Lower leg skin (tissue), 4 donors: ENCODE measurements at regions not wholly inside any gene's neighbourhood (a gene's known extent, or its start where the extent isn't known, plus 50 kb on each side); places are given as distances from the start of the nearest gene placed in this dataset.
A peak's percentile ranks its signal among the peaks of the same experiment; 100 is the strongest.

Source experiments
- DNase-seq, 2 donors: peaks; one replicate each; pipeline ENCODE4 v3.0.0-alpha.2; 2019; ENCODE audit warnings: low spot score in 2 of 2
- H3K4me3 ChIP-seq: fragments of 200-600 bp; sonication (generic); 2 replicates; pipeline ENCODE4 v1.5.1; 2017; ENCODE audit warnings: mild to moderate bottlenecking, low read depth; ENCODE audit not compliant: poor library complexity, severe bottlenecking
- CTCF ChIP-seq, 3 donors: fragments of 450-650 bp; IDR thresholded peaks; one replicate each; pipeline ENCODE4 v1.5.1; 2016; ENCODE audit warnings: antibody characterized with exemption in 3 of 3, mild to moderate bottlenecking in 3 of 3, moderate library complexity in 2 of 3
- POLR2A ChIP-seq, 2 donors: fragments of 450-650 bp; IDR thresholded peaks; one replicate each; pipeline ENCODE4 v1.6.1; 2016 to 2017; ENCODE audit warnings: antibody characterized with exemption in 2 of 2, mild to moderate bottlenecking in 1 of 2, moderate library complexity in 1 of 2
- WGBS, 2 donors: methylation state at CpG; one replicate each; pipeline ENCODE4 v1.1.5; 2018; 5-methylcytosine and 5-hydroxymethylcytosine counted together
- intact Hi-C: fragments of 100-400 bp; cut with DNase I; formaldehyde crosslinking; loops from one replicate; pipeline ENCODE4 v1.15.0; 2023; ENCODE audit warnings: low total_unique reads

GRCh38 chr17:77688369-77688768 lies 270.1 kb upstream of the TNRC6C start:
- intact Hi-C loops = no loop called here
- DNase-seq = peak in 1 of 2 donors; percentile 13
- 36 to 37% methylated on average over 4 of the region's 4 CpGs for WGBS, 2 donors

DNA sequence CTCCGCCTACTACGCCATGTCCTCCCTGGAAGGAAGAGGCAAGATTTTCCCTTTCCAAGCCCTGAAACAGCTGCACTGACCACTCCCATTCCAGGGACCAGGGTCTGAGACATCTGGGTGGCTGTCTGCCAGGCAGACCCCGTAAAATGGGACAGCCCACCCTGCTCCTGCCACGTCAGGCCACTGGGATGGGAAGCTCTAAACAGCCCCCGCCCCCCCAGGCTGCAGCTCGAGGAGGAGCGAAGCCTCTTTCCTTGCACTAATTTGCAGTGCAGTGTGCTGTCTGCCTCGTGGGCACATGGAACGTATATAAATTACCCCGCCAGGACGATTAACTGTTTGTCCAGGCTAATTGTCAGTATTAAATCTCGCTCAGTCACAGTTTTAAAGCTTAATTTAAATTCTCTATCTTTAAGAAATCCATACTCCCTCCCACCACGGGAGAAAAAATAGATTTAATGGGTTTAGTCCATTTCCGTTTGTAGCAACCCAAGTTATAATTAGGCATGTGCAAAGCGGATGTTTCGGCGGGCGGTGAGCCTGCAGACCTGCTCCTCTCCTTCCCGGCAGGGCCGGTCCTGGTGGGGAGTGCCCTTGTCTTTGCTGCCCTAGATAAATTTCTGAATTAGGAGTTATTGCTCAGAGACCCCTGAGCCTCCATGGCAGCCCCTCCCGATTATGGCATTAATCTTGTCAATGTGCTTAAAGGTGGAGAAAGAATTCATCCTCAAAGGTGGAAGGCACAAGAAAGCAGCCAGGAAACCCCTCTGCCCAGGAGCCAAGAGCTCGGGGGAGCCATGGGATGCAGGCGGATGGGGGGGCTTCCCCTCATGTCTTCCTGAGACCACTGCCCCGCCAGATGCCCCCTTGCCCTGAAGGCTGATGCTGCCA lies 268.0 kb upstream of the TNRC6C start:
- intact Hi-C loops = no loop called here
- peak in 1 of 2 donors; percentile 84 for DNase-seq
- no peak overlapping the region for H3K4me3 ChIP-seq
- no peak for TF ChIP-seq CTCF (IDR thresholded peaks at IDR 0.05)
- no peak for TF ChIP-seq POLR2A (IDR thresholded peaks at IDR 0.05)
- WGBS, 2 donors = 11 to 21% methylated on average over 23 to 24 of the region's 24 CpGs

More at GRCh38 chr17:77688369-77688768, 270.1 kb upstream of the TNRC6C start:
- TF ChIP-seq POLR2A (IDR thresholded peaks at IDR 0.05) (no peak), CTCF (IDR thresholded peaks at IDR 0.05) (no peak)
- H3K4me3 ChIP-seq = no peak overlapping the region

- intact Hi-C loops = no loop called here
- DNase-seq = peak in 1 of 2 donors; percentile 74
- H3K4me3 ChIP-seq = no peak overlapping the region
- no peak for TF ChIP-seq POLR2A (IDR thresholded peaks at IDR 0.05)
- WGBS, 2 donors = 90 to 91% methylated on average over 21 of the region's 21 CpGs
Observed at GRCh38 chr17:77691216-77692085, 267.1 kb upstream of the TNRC6C start.

DNA sequence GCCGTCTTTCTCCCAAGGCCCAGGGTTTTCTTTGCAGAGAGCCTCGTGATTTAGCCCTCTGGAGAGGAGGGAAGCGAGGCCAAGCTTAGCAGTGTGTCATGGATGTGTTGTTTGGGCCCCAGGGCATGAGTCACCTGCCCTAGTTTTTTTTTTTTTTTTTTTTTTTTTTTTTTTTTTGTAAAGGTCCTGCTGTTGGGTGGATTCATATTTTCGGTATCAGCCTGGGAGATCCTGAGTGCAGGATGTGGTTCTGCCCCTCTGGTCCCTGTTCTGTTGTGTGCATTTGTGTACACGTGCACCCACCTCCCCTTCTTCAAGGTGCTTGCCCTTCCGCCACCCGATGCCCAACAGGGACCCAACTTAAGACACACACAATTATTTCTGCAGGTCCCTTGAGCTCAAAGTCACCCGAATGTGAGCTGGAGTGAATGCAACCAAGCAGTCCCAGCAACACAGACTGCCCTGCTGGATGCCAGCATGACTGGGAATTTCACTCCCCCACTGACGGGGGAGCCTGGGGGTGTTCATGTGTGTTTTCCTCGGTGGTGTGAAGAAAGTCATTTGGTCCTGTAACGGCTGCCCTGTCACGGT lies 265.8 kb upstream of the TNRC6C start:
- 60 to 69% methylated on average over 12 of the region's 12 CpGs for WGBS, 2 donors
- TF ChIP-seq CTCF (IDR thresholded peaks at IDR 0.05) (no peak), POLR2A (IDR thresholded peaks at IDR 0.05) (no peak)
- intact Hi-C loops = no loop called here
- H3K4me3 ChIP-seq = no peak overlapping the region
- peak in 1 of 2 donors; percentile 73 for DNase-seq

DNA sequence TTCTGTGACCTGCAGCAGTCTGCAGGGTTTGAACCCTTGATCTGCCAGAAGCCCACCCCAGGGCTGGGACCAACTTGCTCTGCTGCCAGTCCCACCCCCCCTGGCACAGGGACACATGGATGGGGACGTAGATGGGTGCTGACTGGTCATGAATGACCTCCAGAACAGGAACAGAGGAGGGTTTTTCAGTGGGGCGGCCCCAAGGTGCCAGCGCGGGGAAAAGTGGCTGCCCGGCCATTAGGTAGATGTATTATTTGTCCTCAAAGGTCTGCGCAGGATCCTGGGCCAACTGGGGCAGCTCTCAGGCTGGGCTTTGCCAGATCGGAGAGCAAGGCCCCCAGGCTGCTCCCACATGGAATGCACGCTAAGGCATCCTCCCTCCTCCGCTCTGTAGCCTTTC lies 265.2 kb upstream of the TNRC6C start:
- TF ChIP-seq CTCF (IDR thresholded peaks at IDR 0.05) = no peak
- TF ChIP-seq POLR2A (IDR thresholded peaks at IDR 0.05) = no peak
- peak in 1 of 2 donors; percentile 76 for DNase-seq
- intact Hi-C loops = no loop called here
- 70 to 74% methylated on average over 9 of the region's 9 CpGs for WGBS, 2 donors
- no peak overlapping the region for H3K4me3 ChIP-seq
